ENCODE measurements at regions not wholly inside any gene's neighbourhood (a gene's known extent, or its start where the extent isn't known, plus 50 kb on each side); places are given as distances from the start of the nearest gene placed in this dataset.

GRCh38 chr17:68792042-68792685, 163.0 kb downstream of the ABCA8 start:
- H3K27me3 ChIP-seq (ENCODE audit: control insufficient read depth, insufficient read depth, low read length) = no peaks in the 10 kb centered on the region
- H3K36me3 ChIP-seq (ENCODE audit: control insufficient read depth, insufficient read depth, low read length) = no peaks in the 10 kb centered on the region
- TF ChIP-seq CTCF (IDR thresholded peaks at IDR 0.05; ENCODE audit: insufficient read depth, low read length, poor library complexity, severe bottlenecking) = no peak
- H3K4me3 ChIP-seq (ENCODE audit: low read depth, low read length) = no peak overlapping the region
- no peak for DNase-seq (ENCODE audit: low read depth)

DNA sequence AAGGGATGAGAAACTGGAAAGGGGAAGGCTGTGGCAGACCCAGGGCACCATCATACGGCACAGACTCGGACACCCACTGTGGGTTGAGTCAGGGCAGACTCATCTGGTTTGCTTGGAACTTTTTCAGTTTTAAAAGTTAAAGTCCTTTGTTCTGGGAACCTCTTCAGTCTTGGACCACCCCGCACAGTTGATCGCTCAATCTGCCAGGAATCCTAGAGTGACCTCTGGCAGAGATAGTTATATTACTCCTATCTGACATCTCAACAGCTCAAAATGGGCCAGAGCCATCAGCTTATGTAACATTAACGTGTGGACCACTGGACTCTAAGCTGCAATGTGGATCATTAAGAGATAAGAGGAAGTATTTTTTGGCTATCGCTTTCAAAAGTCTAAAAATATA, 164.3 kb downstream of the ABCA8 start:
- H3K27me3 ChIP-seq (ENCODE audit: control insufficient read depth, insufficient read depth, low read length) = no peaks in the 10 kb centered on the region
- no peaks in the 10 kb centered on the region for H3K36me3 ChIP-seq (ENCODE audit: control insufficient read depth, insufficient read depth, low read length)
- no peak for DNase-seq (ENCODE audit: low read depth)
- TF ChIP-seq CTCF (IDR thresholded peaks at IDR 0.05; ENCODE audit: insufficient read depth, low read length, poor library complexity, severe bottlenecking) = no peak
- H3K4me3 ChIP-seq (ENCODE audit: low read depth, low read length) = no peak overlapping the region

GRCh38 chr17:68790492-68790891, 164.7 kb downstream of the ABCA8 start:
- H3K4me3 ChIP-seq (ENCODE audit: low read depth, low read length) = no peak overlapping the region
- H3K36me3 ChIP-seq (ENCODE audit: control insufficient read depth, insufficient read depth, low read length) = no peaks in the 10 kb centered on the region
- H3K27me3 ChIP-seq (ENCODE audit: control insufficient read depth, insufficient read depth, low read length) = no peaks in the 10 kb centered on the region
- TF ChIP-seq CTCF (IDR thresholded peaks at IDR 0.05; ENCODE audit: insufficient read depth, low read length, poor library complexity, severe bottlenecking) = no peak
- no peak for DNase-seq (ENCODE audit: low read depth)

- no peak for TF ChIP-seq CTCF (IDR thresholded peaks at IDR 0.05; ENCODE audit: insufficient read depth, low read length, poor library complexity, severe bottlenecking)
- Histone ChIP-seq H3K4me3 (ENCODE audit: low read depth, low read length) (no peak overlapping the region), H3K36me3 (ENCODE audit: control insufficient read depth, insufficient read depth, low read length) (no peaks in the 10 kb centered on the region), H3K27me3 (ENCODE audit: control insufficient read depth, insufficient read depth, low read length) (no peaks in the 10 kb centered on the region)
- DNase-seq (ENCODE audit: low read depth) = no peak
Observed at GRCh38 chr17:68789203-68789962, 165.8 kb downstream of the ABCA8 start.

- no peak for DNase-seq (ENCODE audit: low read depth)
- H3K36me3 ChIP-seq (ENCODE audit: control insufficient read depth, insufficient read depth, low read length) = no peaks in the 10 kb centered on the region
- H3K4me3 ChIP-seq (ENCODE audit: low read depth, low read length) = no peak overlapping the region
- no peak for TF ChIP-seq CTCF (IDR thresholded peaks at IDR 0.05; ENCODE audit: insufficient read depth, low read length, poor library complexity, severe bottlenecking)
- no peaks in the 10 kb centered on the region for H3K27me3 ChIP-seq (ENCODE audit: control insufficient read depth, insufficient read depth, low read length)
Observed at GRCh38 chr17:68785565-68786486, 169.4 kb downstream of the ABCA8 start.

All from kidney epithelial cell (primary cell).